Epithelial cell of proximal tubule (primary cell): ENCODE measurements at regions not wholly inside any gene's neighbourhood (a gene's known extent, or its start where the extent isn't known, plus 50 kb on each side); places are given as distances from the start of the nearest gene placed in this dataset.

ENCODE experiments used
- DNase-seq: peaks from one replicate; pipeline ENCODE4 v3.0.0-alpha.2; 2011; ENCODE audit warnings: low read depth
- H3K4me3 ChIP-seq: 2 replicates; pipeline ENCODE4 v1.5.1; 2011; ENCODE audit warnings: low read depth, mild to moderate bottlenecking, low read length
- TF ChIP-seq, protein P1 (sequence below): conservative IDR thresholded peaks from 2 replicates; pipeline ENCODE4 v1.5.1; 2012; ENCODE audit warnings: low read depth, mild to moderate bottlenecking, low read length

GRCh38 chr17:69918164-69918563 lies 156.9 kb upstream of the KCNJ16 start:
- TF ChIP-seq, protein P1, sequence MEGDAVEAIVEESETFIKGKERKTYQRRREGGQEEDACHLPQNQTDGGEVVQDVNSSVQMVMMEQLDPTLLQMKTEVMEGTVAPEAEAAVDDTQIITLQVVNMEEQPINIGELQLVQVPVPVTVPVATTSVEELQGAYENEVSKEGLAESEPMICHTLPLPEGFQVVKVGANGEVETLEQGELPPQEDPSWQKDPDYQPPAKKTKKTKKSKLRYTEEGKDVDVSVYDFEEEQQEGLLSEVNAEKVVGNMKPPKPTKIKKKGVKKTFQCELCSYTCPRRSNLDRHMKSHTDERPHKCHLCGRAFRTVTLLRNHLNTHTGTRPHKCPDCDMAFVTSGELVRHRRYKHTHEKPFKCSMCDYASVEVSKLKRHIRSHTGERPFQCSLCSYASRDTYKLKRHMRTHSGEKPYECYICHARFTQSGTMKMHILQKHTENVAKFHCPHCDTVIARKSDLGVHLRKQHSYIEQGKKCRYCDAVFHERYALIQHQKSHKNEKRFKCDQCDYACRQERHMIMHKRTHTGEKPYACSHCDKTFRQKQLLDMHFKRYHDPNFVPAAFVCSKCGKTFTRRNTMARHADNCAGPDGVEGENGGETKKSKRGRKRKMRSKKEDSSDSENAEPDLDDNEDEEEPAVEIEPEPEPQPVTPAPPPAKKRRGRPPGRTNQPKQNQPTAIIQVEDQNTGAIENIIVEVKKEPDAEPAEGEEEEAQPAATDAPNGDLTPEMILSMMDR, result no peak
- no peak overlapping the region for H3K4me3 ChIP-seq
- no peak for DNase-seq

DNA sequence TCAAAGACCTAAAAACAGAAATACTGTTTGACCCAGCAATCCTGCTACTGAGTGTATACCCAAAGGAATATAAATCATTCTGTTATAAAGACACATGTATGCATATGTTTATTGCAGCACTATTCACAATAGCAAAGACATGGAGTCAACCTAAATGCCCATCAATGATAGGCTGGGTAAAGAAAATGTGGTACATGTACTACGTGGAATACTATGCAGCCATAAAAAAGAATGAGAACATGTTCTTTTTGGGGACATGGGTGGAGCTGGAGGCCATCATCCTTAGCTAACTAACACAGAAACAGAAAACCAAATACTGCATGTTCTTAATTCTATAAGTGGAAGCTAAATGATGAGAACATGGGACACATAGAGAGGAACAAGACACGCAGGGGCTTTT lies 155.2 kb upstream of the KCNJ16 start:
- TF ChIP-seq, protein P1, result no peak
- no peak for DNase-seq
- no peak overlapping the region for H3K4me3 ChIP-seq

GRCh38 chr17:69921046-69921445 lies 154.0 kb upstream of the KCNJ16 start:
- DNase-seq, result no peak
- no peak overlapping the region for H3K4me3 ChIP-seq
- TF ChIP-seq, protein P1, result no peak

DNA sequence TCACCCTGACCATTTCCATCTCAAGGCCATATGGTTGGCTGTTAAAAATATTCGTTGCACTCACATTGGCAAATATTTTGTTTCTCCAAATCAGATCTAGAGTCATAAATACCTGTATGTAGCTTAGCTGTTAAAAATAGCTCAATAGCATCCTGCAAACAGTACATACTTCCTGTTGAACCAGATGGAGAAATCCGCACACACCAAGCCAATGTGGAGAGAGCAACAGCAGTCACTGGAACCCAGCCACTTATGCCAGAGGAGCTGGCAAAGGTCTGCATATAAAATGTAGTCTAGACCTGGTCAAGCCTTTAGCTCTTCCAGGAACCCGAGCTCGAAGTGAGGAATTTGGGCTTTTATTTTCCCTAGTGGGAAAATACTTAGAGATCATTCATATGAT lies 146.4 kb upstream of the KCNJ16 start:
- TF ChIP-seq, protein P1, result no peak
- DNase-seq, result no peak
- no peak overlapping the region for H3K4me3 ChIP-seq

GRCh38 chr17:69936996-69937395 lies 138.0 kb upstream of the KCNJ16 start:
- DNase-seq, result no peak
- no peak overlapping the region for H3K4me3 ChIP-seq
- TF ChIP-seq, protein P1, result no peak

GRCh38 chr17:69943058-69943457 lies 132.0 kb upstream of the KCNJ16 start:
- H3K4me3 ChIP-seq, result no peak overlapping the region
- TF ChIP-seq, protein P1, result no peak
- no peak for DNase-seq

DNA sequence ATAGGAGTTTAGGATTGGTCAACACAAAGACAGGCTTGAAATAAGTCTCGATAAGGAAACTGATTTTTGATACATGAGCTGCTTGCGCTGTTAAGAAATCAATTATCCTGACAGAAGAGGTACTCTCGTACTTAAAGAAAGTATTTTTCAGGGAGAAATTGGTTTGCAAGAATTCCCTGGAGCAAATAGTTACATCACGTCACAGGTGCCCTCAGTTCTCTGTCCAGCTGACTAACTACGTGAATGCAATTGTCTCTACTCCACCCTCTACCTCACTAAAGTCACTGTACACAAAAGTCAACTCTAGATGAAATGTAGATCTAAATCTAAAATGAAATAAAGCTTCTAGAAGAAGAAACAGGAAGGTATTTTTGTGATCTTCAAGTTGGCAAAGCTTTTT lies 130.6 kb upstream of the KCNJ16 start:
- no peak for DNase-seq
- H3K4me3 ChIP-seq, result no peak overlapping the region
- TF ChIP-seq, protein P1, result no peak
